ENCODE measurements at regions not wholly inside any gene's neighbourhood (a gene's known extent, or its start where the extent isn't known, plus 50 kb on each side); places are given as distances from the start of the nearest gene placed in this dataset.

DNA sequence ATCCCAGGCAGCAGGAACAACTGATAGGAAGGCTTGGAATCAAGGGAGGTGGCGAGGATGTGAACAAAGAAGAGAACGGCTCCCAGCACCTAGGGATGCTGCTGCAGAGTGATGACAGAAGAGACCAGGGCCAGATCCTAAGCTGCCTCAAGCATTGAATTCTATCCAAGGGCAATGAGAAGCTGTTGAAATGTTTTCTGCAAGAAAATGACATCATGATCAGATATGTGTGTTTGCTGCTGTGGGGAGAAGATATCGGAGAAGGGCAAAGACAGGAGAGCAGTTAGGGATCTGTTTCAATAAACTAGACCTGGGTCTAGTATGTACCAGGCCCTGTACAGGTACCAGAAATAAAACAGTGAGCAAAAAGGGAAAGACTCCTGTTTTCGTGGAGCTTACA is 194.7 kb upstream of the RAB4A start:
- Mint-ChIP-seq H3K27ac (no peak overlapping the region), H3K4me3 (no peak overlapping the region), H3K9me3 (peaks cover 3% of the 10 kb centered on the region), H3K27me3 (peaks cover 4% of the 10 kb centered on the region), H3K4me1 (ENCODE audit: low read depth) (peaks cover 16% of the 10 kb centered on the region), H3K36me3 (ENCODE audit: low read depth) (no peaks in the 10 kb centered on the region)
- intact Hi-C loops (cut with micrococcal nuclease), result no loop called here

DNA sequence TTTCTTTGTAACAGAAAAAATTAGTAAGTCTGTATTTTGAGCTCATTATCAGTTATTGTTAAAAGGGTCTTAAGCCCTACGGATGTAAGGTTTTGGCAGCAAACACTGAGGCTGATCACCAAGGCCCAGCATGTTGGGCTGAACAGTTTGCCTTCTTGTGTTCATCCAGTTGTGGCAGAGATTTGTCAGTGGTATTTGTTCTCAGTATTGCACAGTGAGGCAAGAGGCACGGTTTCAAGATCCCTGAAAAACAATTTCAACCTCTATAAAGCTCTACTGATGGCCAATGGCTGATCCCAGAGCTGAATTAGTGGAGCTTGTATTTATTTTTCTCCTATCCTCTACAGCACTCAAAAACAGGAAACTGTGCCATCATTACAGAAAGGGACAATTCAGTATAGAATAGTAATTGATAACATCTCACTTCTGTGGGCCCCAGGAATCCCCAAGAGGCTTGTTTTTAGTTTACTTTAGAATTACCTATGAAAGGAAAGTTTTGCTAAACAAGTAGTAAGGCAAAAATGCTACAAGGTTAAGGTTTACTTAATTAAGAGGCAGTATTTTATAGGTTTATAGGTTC is 191.8 kb upstream of the RAB4A start:
- intact Hi-C loops (cut with micrococcal nuclease), result no loop called here

DNA sequence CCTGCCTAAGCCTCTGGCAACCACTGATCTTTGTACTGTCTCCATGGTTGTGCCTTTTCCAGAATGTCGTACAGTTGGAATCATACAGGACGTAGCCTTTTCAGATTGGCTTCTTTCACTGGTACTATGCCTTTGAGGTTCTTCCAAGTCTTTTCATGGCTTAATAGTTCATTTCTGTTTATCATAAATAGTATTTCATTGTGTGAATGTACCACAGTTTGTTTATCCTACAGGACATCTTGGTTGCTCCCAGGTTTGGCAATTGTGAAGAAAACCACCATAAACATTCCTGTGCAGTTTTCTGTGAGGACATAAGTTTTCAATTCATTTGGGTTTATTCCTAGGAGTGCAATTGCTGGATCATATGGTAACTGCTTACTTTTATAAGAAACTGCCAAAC is 190.6 kb upstream of the RAB4A start:
- Mint-ChIP-seq H3K9me3 (peaks cover 34% of the 10 kb centered on the region), H3K4me1 (ENCODE audit: low read depth) (no peaks in the 10 kb centered on the region), H3K27me3 (peaks cover 4% of the 10 kb centered on the region), H3K4me3 (no peak overlapping the region), H3K36me3 (ENCODE audit: low read depth) (peaks cover 9% of the 10 kb centered on the region), H3K27ac (no peak overlapping the region)
- intact Hi-C loops (cut with micrococcal nuclease), result no loop called here

More for the DNA sequence above, 191.8 kb upstream of the RAB4A start:
- Mint-ChIP-seq H3K4me1 (ENCODE audit: low read depth) (peaks cover 5% of the 10 kb centered on the region), H3K9me3 (peaks cover 32% of the 10 kb centered on the region), H3K27me3 (peaks cover 4% of the 10 kb centered on the region), H3K36me3 (ENCODE audit: low read depth) (peaks cover 9% of the 10 kb centered on the region), H3K4me3 (no peak overlapping the region), H3K27ac (no peak overlapping the region)

- Mint-ChIP-seq H3K4me1 (ENCODE audit: low read depth) (peaks cover 5% of the 10 kb centered on the region), H3K9me3 (peaks cover 34% of the 10 kb centered on the region), H3K4me3 (no peak overlapping the region), H3K27ac (no peak overlapping the region), H3K27me3 (peaks cover 5% of the 10 kb centered on the region), H3K36me3 (ENCODE audit: low read depth) (peaks cover 9% of the 10 kb centered on the region)
- intact Hi-C loops (cut with micrococcal nuclease), result no loop called here
Observed at GRCh38 chr1:229085291-229085690, 185.6 kb upstream of the RAB4A start.

GRCh38 chr1:229086091-229086490 is 184.8 kb upstream of the RAB4A start:
- intact Hi-C loops (cut with micrococcal nuclease), result no loop called here
- H3K27me3 Mint-ChIP-seq, result peaks cover 5% of the 10 kb centered on the region
- peaks cover 32% of the 10 kb centered on the region for H3K9me3 Mint-ChIP-seq
- peaks cover 5% of the 10 kb centered on the region for H3K4me1 Mint-ChIP-seq (ENCODE audit: low read depth)
- peaks cover 9% of the 10 kb centered on the region for H3K36me3 Mint-ChIP-seq (ENCODE audit: low read depth)
- no peak overlapping the region for H3K27ac Mint-ChIP-seq
- H3K4me3 Mint-ChIP-seq, result no peak overlapping the region

DNA sequence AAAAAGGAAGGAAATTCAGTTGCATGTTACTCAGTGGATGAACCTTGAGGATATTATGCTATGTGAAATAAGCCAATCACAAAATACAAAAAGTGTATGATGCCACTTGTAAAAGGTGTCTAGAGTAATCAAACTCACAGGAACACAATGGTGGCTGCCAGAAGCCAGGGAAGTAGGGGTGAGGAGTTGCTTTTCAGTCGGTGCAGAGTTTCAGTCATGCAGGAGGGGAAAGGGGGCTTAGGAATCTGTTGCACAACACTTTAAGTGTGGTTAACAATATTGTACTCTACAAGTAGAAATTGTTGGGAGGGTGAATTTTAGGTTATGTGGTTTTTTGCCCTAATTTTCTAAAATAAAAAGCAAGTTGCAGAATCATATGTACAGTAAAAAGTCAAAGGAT is 184.2 kb upstream of the RAB4A start:
- intact Hi-C loops (cut with micrococcal nuclease), result no loop called here
- Mint-ChIP-seq H3K27ac (no peak overlapping the region), H3K27me3 (peaks cover 5% of the 10 kb centered on the region), H3K4me3 (no peak overlapping the region), H3K9me3 (peaks cover 26% of the 10 kb centered on the region), H3K4me1 (ENCODE audit: low read depth) (peaks cover 5% of the 10 kb centered on the region), H3K36me3 (ENCODE audit: low read depth) (peaks cover 9% of the 10 kb centered on the region)

DNA sequence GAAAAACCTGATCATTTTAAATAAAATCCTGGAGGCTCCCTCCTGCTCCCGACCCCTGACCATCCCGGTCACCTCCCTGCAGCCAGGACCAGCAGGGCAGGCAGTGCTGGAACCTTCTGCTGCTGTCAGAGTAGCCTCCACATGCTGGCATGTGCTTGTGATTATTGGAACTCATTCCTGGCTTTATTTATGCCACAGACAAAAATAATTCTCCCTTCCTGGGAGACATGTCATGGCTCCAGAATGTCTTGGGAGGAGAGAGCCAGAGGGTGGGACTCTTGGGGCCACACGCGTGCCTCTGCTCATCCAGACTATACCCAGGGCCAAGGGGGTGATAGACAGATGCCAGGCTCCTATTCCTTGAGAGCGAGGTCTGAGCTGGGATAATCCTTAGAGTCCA is 183.6 kb upstream of the RAB4A start:
- H3K9me3 Mint-ChIP-seq, result peaks cover 20% of the 10 kb centered on the region
- peaks cover 5% of the 10 kb centered on the region for H3K4me1 Mint-ChIP-seq (ENCODE audit: low read depth)
- H3K27me3 Mint-ChIP-seq, result peaks cover 5% of the 10 kb centered on the region
- no peak overlapping the region for H3K4me3 Mint-ChIP-seq
- H3K36me3 Mint-ChIP-seq (ENCODE audit: low read depth), result peaks cover 8% of the 10 kb centered on the region
- no peak overlapping the region for H3K27ac Mint-ChIP-seq
- intact Hi-C loops (cut with micrococcal nuclease), result no loop called here

DNA sequence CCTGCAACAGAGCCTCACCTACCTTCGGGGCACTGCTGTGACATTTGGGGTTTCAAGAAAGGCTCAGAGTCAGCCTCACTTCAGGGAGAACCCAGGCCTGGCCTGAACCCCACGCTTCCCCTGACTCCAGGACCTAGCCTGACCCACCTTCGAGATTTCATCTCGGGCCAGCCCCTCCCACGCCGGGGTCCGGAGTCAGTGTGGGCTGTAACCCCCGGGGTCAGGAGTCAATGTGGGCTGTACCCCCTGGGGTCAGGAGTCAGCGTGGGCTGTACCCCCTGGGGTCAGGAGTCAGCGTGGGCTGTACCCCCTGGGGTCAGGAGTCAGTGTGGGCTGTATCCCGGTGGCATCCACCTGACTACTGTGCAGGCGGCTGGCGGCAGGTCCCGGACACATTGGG is 183.0 kb upstream of the RAB4A start:
- Mint-ChIP-seq H3K4me1 (ENCODE audit: low read depth) (peaks cover 5% of the 10 kb centered on the region), H3K27me3 (peaks cover 7% of the 10 kb centered on the region), H3K4me3 (no peak overlapping the region), H3K9me3 (peaks cover 14% of the 10 kb centered on the region), H3K36me3 (ENCODE audit: low read depth) (peaks cover 2% of the 10 kb centered on the region), H3K27ac (no peak overlapping the region)
- intact Hi-C loops (cut with micrococcal nuclease), result no loop called here

GRCh38 chr1:229088711-229089110 is 182.2 kb upstream of the RAB4A start:
- H3K9me3 Mint-ChIP-seq, result peaks cover 6% of the 10 kb centered on the region
- no peak overlapping the region for H3K27ac Mint-ChIP-seq
- peaks cover 7% of the 10 kb centered on the region for H3K27me3 Mint-ChIP-seq
- H3K4me1 Mint-ChIP-seq (ENCODE audit: low read depth), result peaks cover 5% of the 10 kb centered on the region
- H3K4me3 Mint-ChIP-seq, result no peak overlapping the region
- intact Hi-C loops (cut with micrococcal nuclease), result no loop called here
- H3K36me3 Mint-ChIP-seq (ENCODE audit: low read depth), result no peaks in the 10 kb centered on the region

GRCh38 chr1:229089586-229090208 is 181.2 kb upstream of the RAB4A start:
- H3K27me3 Mint-ChIP-seq, result peaks cover 7% of the 10 kb centered on the region
- H3K36me3 Mint-ChIP-seq (ENCODE audit: low read depth), result no peaks in the 10 kb centered on the region

GRCh38 chr1:229091721-229092136 is 179.2 kb upstream of the RAB4A start:
- Mint-ChIP-seq H3K27ac (no peak overlapping the region), H3K4me3 (no peak overlapping the region), H3K36me3 (ENCODE audit: low read depth) (no peaks in the 10 kb centered on the region), H3K4me1 (ENCODE audit: low read depth) (peaks cover 6% of the 10 kb centered on the region), H3K27me3 (peaks cover 7% of the 10 kb centered on the region), H3K9me3 (no peaks in the 10 kb centered on the region)
- intact Hi-C loops (cut with micrococcal nuclease), result no loop called here

More at GRCh38 chr1:229089586-229090208, 181.2 kb upstream of the RAB4A start:
- H3K4me1 Mint-ChIP-seq (ENCODE audit: low read depth), result peaks cover 5% of the 10 kb centered on the region
- no peak overlapping the region for H3K27ac Mint-ChIP-seq
- no peak overlapping the region for H3K4me3 Mint-ChIP-seq
- intact Hi-C loops (cut with micrococcal nuclease), result no loop called here
- H3K9me3 Mint-ChIP-seq, result no peaks in the 10 kb centered on the region

DNA sequence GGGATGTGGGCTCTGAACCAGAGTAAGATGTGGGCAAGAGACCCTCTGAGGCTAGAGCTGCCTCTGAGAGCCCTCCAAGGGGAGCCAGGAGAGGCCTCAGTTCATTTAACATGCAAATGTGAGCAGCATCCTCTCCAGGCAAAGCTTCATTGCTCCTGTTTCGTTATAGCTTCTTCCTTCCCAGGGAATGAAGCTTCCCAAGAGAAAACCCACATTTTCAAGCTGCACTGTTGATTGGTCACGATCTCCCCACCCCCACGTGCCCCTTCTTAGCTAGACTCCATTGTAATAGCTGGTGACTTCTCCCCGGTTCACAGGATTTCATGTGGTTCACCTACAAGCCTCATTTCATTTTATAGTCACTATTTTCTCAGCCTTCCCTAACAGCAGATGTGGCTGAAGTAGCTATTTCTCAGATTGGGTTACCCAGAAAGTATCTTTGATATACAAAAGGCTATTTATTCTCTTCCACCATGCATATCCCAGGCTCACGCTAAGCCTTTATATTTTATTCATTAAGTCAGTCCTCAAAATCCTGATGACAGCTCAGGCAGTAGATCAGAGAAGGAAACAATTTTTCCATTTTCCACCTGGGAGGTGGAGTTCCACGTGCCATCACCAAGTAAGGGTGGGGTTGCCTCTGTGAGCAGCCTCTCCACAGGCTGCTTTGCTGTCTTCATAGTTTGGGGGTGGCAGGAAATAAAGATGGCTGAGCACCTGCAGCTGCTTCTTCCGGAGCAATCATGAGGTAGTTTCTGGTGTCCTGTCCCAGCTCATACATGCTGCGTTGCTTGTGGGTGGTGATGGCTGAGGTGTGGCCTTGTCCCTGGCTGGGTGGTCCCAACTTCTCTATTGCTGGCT is 178.3 kb upstream of the RAB4A start:
- Mint-ChIP-seq H3K27ac (no peak overlapping the region), H3K9me3 (no peaks in the 10 kb centered on the region), H3K4me3 (no peak overlapping the region), H3K36me3 (ENCODE audit: low read depth) (no peaks in the 10 kb centered on the region), H3K4me1 (ENCODE audit: low read depth) (peaks cover 12% of the 10 kb centered on the region), H3K27me3 (peaks cover 7% of the 10 kb centered on the region)
- intact Hi-C loops (cut with micrococcal nuclease), result no loop called here

GRCh38 chr1:229093238-229093540 is 177.7 kb upstream of the RAB4A start:
- Mint-ChIP-seq H3K27me3 (peaks cover 8% of the 10 kb centered on the region), H3K27ac (no peak overlapping the region), H3K36me3 (ENCODE audit: low read depth) (no peaks in the 10 kb centered on the region), H3K4me1 (ENCODE audit: low read depth) (peaks cover 12% of the 10 kb centered on the region), H3K4me3 (no peak overlapping the region), H3K9me3 (no peaks in the 10 kb centered on the region)
- intact Hi-C loops (cut with micrococcal nuclease), result no loop called here

DNA sequence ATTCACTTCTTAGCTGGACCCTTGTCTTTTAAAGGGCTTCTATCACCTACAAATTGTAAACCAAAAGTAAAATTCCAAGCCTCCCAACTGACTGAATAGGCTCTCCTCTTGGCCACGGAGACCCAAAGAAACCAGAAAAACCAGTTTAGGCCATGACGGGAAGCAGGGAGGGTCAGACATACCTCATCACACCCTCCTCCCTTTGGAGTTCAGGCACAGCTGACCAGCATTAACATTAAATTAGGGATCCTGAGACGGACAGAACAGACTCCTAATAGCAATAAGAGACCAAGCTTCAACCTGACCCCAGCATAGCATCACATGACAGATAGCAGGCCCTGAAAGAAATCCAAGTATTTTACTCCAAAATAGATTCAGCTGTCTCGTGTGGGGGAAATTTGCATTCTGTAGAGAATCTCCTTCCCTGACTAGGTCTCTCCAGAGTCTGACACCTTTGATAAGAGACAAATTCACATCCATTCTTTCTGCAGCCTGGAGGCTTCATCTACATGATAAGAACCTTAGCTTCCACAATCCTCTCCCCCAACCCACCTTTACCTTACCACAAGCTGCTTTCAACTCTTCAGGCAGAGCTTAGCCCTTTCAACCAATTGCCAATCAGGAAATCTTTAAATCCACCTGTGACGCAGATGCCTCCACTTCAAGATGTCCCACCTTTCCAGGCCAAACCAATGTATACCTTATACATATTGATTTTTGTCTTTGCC is 177.1 kb upstream of the RAB4A start:
- Mint-ChIP-seq H3K27me3 (peaks cover 7% of the 10 kb centered on the region), H3K4me1 (ENCODE audit: low read depth) (peaks cover 16% of the 10 kb centered on the region), H3K27ac (no peak overlapping the region), H3K36me3 (ENCODE audit: low read depth) (no peaks in the 10 kb centered on the region), H3K4me3 (no peak overlapping the region), H3K9me3 (no peaks in the 10 kb centered on the region)
- intact Hi-C loops (cut with micrococcal nuclease), result no loop called here
